Lower lobe of right lung (tissue), 2 donors: ENCODE measurements at regions not wholly inside any gene's neighbourhood (a gene's known extent, or its start where the extent isn't known, plus 50 kb on each side); places are given as distances from the start of the nearest gene placed in this dataset.
A peak's percentile ranks its signal among the peaks of the same experiment; 100 is the strongest.
"Not testable (repeated sequence)": the region's sequence is repeated elsewhere in the genome, so short reads cannot be mapped to it uniquely, and the experiment has no call there.

Experiments
- ATAC-seq, 2 donors: fragments of 200-7000 bp; cut with Tn5 transposase; one replicate each; pipeline ENCODE4 v1.9.1; 2020 to 2022; ENCODE audit warnings: mild to moderate bottlenecking in 2 of 2, moderate library complexity in 2 of 2
- DNase-seq: peaks from one replicate; pipeline ENCODE4 v3.0.0-alpha.2; 2020
- H3K27ac ChIP-seq: fragments of 200-600 bp; one replicate; pipeline ENCODE4 v1.8.0; 2022
- H3K27me3 ChIP-seq: fragments of 200-600 bp; one replicate; pipeline ENCODE4 v1.8.0; 2022; ENCODE audit warnings: low read depth
- H3K36me3 ChIP-seq: fragments of 200-600 bp; one replicate; pipeline ENCODE4 v1.8.0; 2022; ENCODE audit warnings: mild to moderate bottlenecking
- H3K4me1 ChIP-seq: fragments of 200-600 bp; one replicate; pipeline ENCODE4 v1.8.0; 2022
- H3K4me3 ChIP-seq: fragments of 200-600 bp; one replicate; pipeline ENCODE4 v1.8.0; 2022; ENCODE audit warnings: mild to moderate bottlenecking
- H3K9me3 ChIP-seq: fragments of 200-600 bp; one replicate; pipeline ENCODE4 v1.8.0; 2022
- CTCF ChIP-seq: fragments of 200-600 bp; IDR thresholded peaks from one replicate; pipeline ENCODE4 v1.8.0; 2022; ENCODE audit warnings: antibody characterized with exemption, mild to moderate bottlenecking
- intact Hi-C: fragments of 100-400 bp; cut with DNase I; formaldehyde crosslinking; loops from one replicate; pipeline ENCODE4 v1.11.0; 2022
- donor health status: DM: no; HTN: yes; CAD: no; lungs with severe emphysema.

GRCh38 chr2:57479981-57480380 is 566.6 kb upstream of the VRK2 start:
- no peak for ATAC-seq
- H3K4me1 ChIP-seq, result no peaks in the 10 kb centered on the region
- H3K27me3 ChIP-seq, result no peaks in the 10 kb centered on the region
- H3K4me3 ChIP-seq, result no peak overlapping the region
- no peak overlapping the region for H3K27ac ChIP-seq
- no peaks in the 10 kb centered on the region for H3K9me3 ChIP-seq
- DNase-seq, result no peak
- intact Hi-C loops, result no loop called here
- no peak for TF ChIP-seq CTCF
- no peaks in the 10 kb centered on the region for H3K36me3 ChIP-seq

GRCh38 chr2:57488061-57488460 is 558.5 kb upstream of the VRK2 start:
- H3K27ac ChIP-seq, result no peak overlapping the region
- H3K36me3 ChIP-seq, result no peaks in the 10 kb centered on the region
- ATAC-seq (no peak), DNase-seq (no peak)
- TF ChIP-seq CTCF, result no peak
- H3K4me3 ChIP-seq, result no peak overlapping the region
- no peaks in the 10 kb centered on the region for H3K4me1 ChIP-seq
- intact Hi-C loops, result no loop called here
- H3K9me3 ChIP-seq, result no peaks in the 10 kb centered on the region
- no peaks in the 10 kb centered on the region for H3K27me3 ChIP-seq

- Histone ChIP-seq H3K4me3 (no peak overlapping the region), H3K36me3 (no peaks in the 10 kb centered on the region), H3K4me1 (no peaks in the 10 kb centered on the region), H3K9me3 (no peaks in the 10 kb centered on the region), H3K27me3 (no peaks in the 10 kb centered on the region), H3K27ac (no peak overlapping the region)
- ATAC-seq (no peak), DNase-seq (no peak)
- no peak for TF ChIP-seq CTCF
- intact Hi-C loops, result no loop called here
Observed at GRCh38 chr2:57490741-57491140, 555.9 kb upstream of the VRK2 start.

GRCh38 chr2:57491213-57491612 is 555.4 kb upstream of the VRK2 start:
- no peaks in the 10 kb centered on the region for H3K9me3 ChIP-seq
- no peak overlapping the region for H3K4me3 ChIP-seq
- intact Hi-C loops, result no loop called here
- TF ChIP-seq CTCF, result no peak
- H3K27me3 ChIP-seq, result no peaks in the 10 kb centered on the region
- no peak overlapping the region for H3K27ac ChIP-seq
- no peaks in the 10 kb centered on the region for H3K4me1 ChIP-seq
- H3K36me3 ChIP-seq, result no peaks in the 10 kb centered on the region
- ATAC-seq, result no peak
- DNase-seq, result no peak

- H3K4me1 ChIP-seq, DNase-seq, H3K27ac ChIP-seq, H3K27me3 ChIP-seq, H3K36me3 ChIP-seq, intact Hi-C loops, H3K9me3 ChIP-seq, H3K4me3 ChIP-seq, ATAC-seq: not testable (repeated sequence)
Observed at GRCh38 chr2:57493966-57494365, 552.6 kb upstream of the VRK2 start.

GRCh38 chr2:57497489-57498096 is 549.0 kb upstream of the VRK2 start:
- no peaks in the 10 kb centered on the region for H3K4me1 ChIP-seq
- no peaks in the 10 kb centered on the region for H3K27me3 ChIP-seq
- DNase-seq (peak; percentile 41), ATAC-seq (peak; percentile 66 to 71)
- H3K27ac ChIP-seq, result no peak overlapping the region
- no peaks in the 10 kb centered on the region for H3K9me3 ChIP-seq
- peak; percentile 71 for TF ChIP-seq CTCF
- intact Hi-C loops, result no loop called here
- no peak overlapping the region for H3K4me3 ChIP-seq
- H3K36me3 ChIP-seq, result no peaks in the 10 kb centered on the region
